ENCODE measurements at regions not wholly inside any gene's neighbourhood (a gene's known extent, or its start where the extent isn't known, plus 50 kb on each side); places are given as distances from the start of the nearest gene placed in this dataset.

GRCh38 chr22:49091917-49092545 lies 735.6 kb downstream of the BRD1 start:
- no peak overlapping the region for H3K4me2 ChIP-seq (ENCODE audit: low read depth, low read length)
- no peak overlapping the region for H3K27ac ChIP-seq (ENCODE audit: extremely low read length, insufficient read depth, low read length)
- no peak for ATAC-seq
- no peaks in the 10 kb centered on the region for H3K79me2 ChIP-seq (ENCODE audit: insufficient read depth, low read length)
- WGBS (ENCODE audit: low lambda C conversion rate), result 10% methylated on average over 10 of the region's 13 CpGs
- ChIA-PET CTCF (ENCODE audit: low intra/inter-chr PET ratio, low total read pairs) (no interaction called here), POLR2A (no interaction called here)
- H3K36me3 ChIP-seq (replicated peaks in 1 of 2; ENCODE audit: control insufficient read depth in 1 of 2, insufficient read depth in 2 of 2, low read length in 2 of 2), result no peaks in the 10 kb centered on the region
- H3K4me3 ChIP-seq (replicated peaks in 1 of 3; ENCODE audit: insufficient read depth in 1 of 3, low read depth in 2 of 3, low read length in 3 of 3), result no peak overlapping the region
- intact Hi-C loops (cut with micrococcal nuclease; ENCODE audit: unreplicated experiment) (no loop called here), in situ Hi-C loops (cut with HindIII; ENCODE audit: extremely low pct_ligation_motif_present, low pct_unique_long_range_greater_than_20kb) (no loop called here)
- H2AFZ ChIP-seq (ENCODE audit: low read length), result no peak overlapping the region
- no peaks in the 10 kb centered on the region for H3K4me1 ChIP-seq (ENCODE audit: insufficient read depth, low read length)
- no peaks in the 10 kb centered on the region for H4K20me1 ChIP-seq (ENCODE audit: insufficient read depth, low read length)
- DNase-seq (ENCODE audit: low spot score), result no peak
- no peak for TF ChIP-seq ETV6 (CRISPR knock-in tag; conservative IDR thresholded peaks at IDR 0.05)
- no peak for TF ChIP-seq BCL3 (CRISPR knock-in tag; IDR thresholded peaks at IDR 0.05)
- no peak for TF ChIP-seq ZNF335 (CRISPR knock-in tag; IDR thresholded peaks at IDR 0.05)
- no peak for TF ChIP-seq PRDM10 (CRISPR knock-in tag; IDR thresholded peaks at IDR 0.05; ENCODE audit: low read depth)
- no peak for TF ChIP-seq BCL6 (CRISPR knock-in tag; IDR thresholded peaks at IDR 0.05)
- no peak for TF ChIP-seq ZNF256 (CRISPR knock-in tag; conservative IDR thresholded peaks at IDR 0.05)
- TF ChIP-seq ZNF839 (CRISPR knock-in tag; IDR thresholded peaks at IDR 0.05; ENCODE audit: borderline replicate concordance), result no peak
- TF ChIP-seq KDM5A (IDR thresholded peaks at IDR 0.05; ENCODE audit: borderline replicate concordance, low read length), result no peak
- no peak for TF ChIP-seq MIXL1 (CRISPR knock-in tag; IDR thresholded peaks at IDR 0.05)
- TF ChIP-seq JUNB (CRISPR knock-in tag; IDR thresholded peaks at IDR 0.05; ENCODE audit: borderline replicate concordance), result no peak
- TF ChIP-seq ZNF772 (CRISPR knock-in tag; IDR thresholded peaks at IDR 0.05), result no peak
- TF ChIP-seq CBFB (CRISPR knock-in tag; IDR thresholded peaks at IDR 0.05), result no peak
- no peak for TF ChIP-seq ZNF660 (CRISPR knock-in tag; IDR thresholded peaks at IDR 0.05; ENCODE audit: borderline replicate concordance, low read depth)
- no peaks in the 10 kb centered on the region for H3K9me3 ChIP-seq (ENCODE audit: low read length)
- BruUV-seq (replicated peaks), result no TSS peak
- no peak overlapping the region for H3K9ac ChIP-seq (ENCODE audit: insufficient read depth, low read depth, low read length)
- no peak for FAIRE-seq
- peaks cover 7 to 65% of the 10 kb centered on the region in 2 experiments; a peak in 4 of 5 replicates for H3K27me3 ChIP-seq (ENCODE audit: control insufficient read depth in 1 of 2, insufficient read depth in 2 of 2, low read length in 2 of 2)

Measured in HepG2 (cell line).